PC-3 (cell line): ENCODE measurements at regions not wholly inside any gene's neighbourhood (a gene's known extent, or its start where the extent isn't known, plus 50 kb on each side); places are given as distances from the start of the nearest gene placed in this dataset.

Experiments used
- ATAC-seq: fragments of 200-7000 bp; cut with Tn5 transposase; 2 replicates; pipeline ENCODE4 v1.9.1; 2020; ENCODE audit warnings: mild to moderate bottlenecking, moderate library complexity
- BruUV-seq: library from RNA; stranded (reverse); fragments of 400-500 nt; replicated peaks from 2 replicates; lab custom pipeline; 2021; lab: Mats Ljungman, UMichigan
- CTCF ChIA-PET: fragments of 300-600 bp; sonication (Branson Sonifier 250); formaldehyde crosslinking; loops from one replicate; lab custom pipeline; 2022; ENCODE audit warnings: antibody characterized with exemption; lab: Charles Lee
- POLR2A ChIA-PET: fragments of 300-600 bp; sonication (Branson Sonifier 250); formaldehyde crosslinking; loops from one replicate; lab custom pipeline; 2022; ENCODE audit warnings: antibody characterized with exemption; ENCODE audit not compliant: unreplicated experiment; lab: Charles Lee
- DNase-seq: peaks from one replicate; pipeline ENCODE4 v3.0.0-alpha.2; 2015
- H2AFZ ChIP-seq: fragments of 300-600 bp; sonication (generic); 2 replicates; pipeline ENCODE4 v1.6.0; 2016; ENCODE audit warnings: antibody characterized with exemption, low read length
- H3F3A ChIP-seq: fragments of 300-600 bp; sonication (generic); one replicate; pipeline ENCODE4 v1.6.0; 2017; ENCODE audit warnings: antibody characterized with exemption, low read length, control low read depth, mild to moderate bottlenecking; ENCODE audit not compliant: unreplicated experiment
- H3K27ac ChIP-seq: fragments of 300-600 bp; sonication (generic); 2 replicates; pipeline ENCODE4 v1.5.1; 2016; ENCODE audit warnings: mild to moderate bottlenecking, low read length
- H3K27me3 ChIP-seq: fragments of 300-600 bp; sonication (generic); 2 replicates; pipeline ENCODE4 v1.6.1; 2016; ENCODE audit warnings: low read length, mixed read lengths
- H3K36me3 ChIP-seq: fragments of 300-600 bp; sonication (generic); 2 replicates; pipeline ENCODE4 v1.6.1; 2016; ENCODE audit warnings: low read depth, mixed run types, low read length, mixed read lengths
- H3K4me1 ChIP-seq: fragments of 300-600 bp; sonication (generic); 2 replicates; pipeline ENCODE4 v1.5.1; 2016; ENCODE audit warnings: low read length; ENCODE audit not compliant: insufficient read depth
- H3K4me2 ChIP-seq: fragments of 300-600 bp; sonication (generic); 2 replicates; pipeline ENCODE4 v1.6.0; 2016; ENCODE audit warnings: low read length
- H3K4me3 ChIP-seq: fragments of 300-600 bp; sonication (generic); 2 replicates; pipeline ENCODE4 v1.5.1; 2016; ENCODE audit warnings: mild to moderate bottlenecking, low read length, mixed read lengths
- H3K79me2 ChIP-seq: fragments of 300-600 bp; sonication (generic); 2 replicates; pipeline ENCODE4 v1.6.1; 2017; ENCODE audit warnings: low read length, mixed read lengths
- H3K9ac ChIP-seq: fragments of 300-600 bp; sonication (generic); 2 replicates; pipeline ENCODE4 v1.6.0; 2016; ENCODE audit warnings: mild to moderate bottlenecking, low read length
- H3K9me2 ChIP-seq: fragments of 300-600 bp; sonication (generic); replicated peaks from 2 replicates; pipeline ENCODE4 v1.6.1; 2016; ENCODE audit warnings: mixed run types, low read length, mixed read lengths
- H3K9me3 ChIP-seq: fragments of 300-600 bp; sonication (generic); 2 replicates; pipeline ENCODE4 v1.6.1; 2016; ENCODE audit warnings: low read length, mixed read lengths
- H4K20me1 ChIP-seq: fragments of 300-600 bp; sonication (generic); 2 replicates; pipeline ENCODE4 v1.6.1; 2016; ENCODE audit warnings: low read length, mixed read lengths
- EZH2 ChIP-seq: fragments of 300-600 bp; sonication (generic); IDR thresholded peaks from one replicate; pipeline ENCODE4 v1.6.1; 2017; ENCODE audit warnings: antibody characterized with exemption, mild to moderate bottlenecking, low read length; ENCODE audit not compliant: unreplicated experiment
- EZH2phosphoT487 ChIP-seq: fragments of 300-600 bp; sonication (generic); IDR thresholded peaks from 2 replicates; pipeline ENCODE4 v1.6.1; 2018; ENCODE audit warnings: mild to moderate bottlenecking, antibody characterized with exemption, low read length, borderline replicate concordance
- intact Hi-C: fragments of 100-400 bp; cut with micrococcal nuclease; formaldehyde crosslinking; loops from 2 replicates; pipeline ENCODE4 v1.9.0; 2023
- TF ChIP-seq, protein P1 (sequence below): fragments of 300-600 bp; sonication (generic); conservative IDR thresholded peaks from 2 replicates; pipeline ENCODE4 v1.5.1; 2017; ENCODE audit warnings: antibody characterized with exemption, low read depth, mild to moderate bottlenecking, low read length

DNA sequence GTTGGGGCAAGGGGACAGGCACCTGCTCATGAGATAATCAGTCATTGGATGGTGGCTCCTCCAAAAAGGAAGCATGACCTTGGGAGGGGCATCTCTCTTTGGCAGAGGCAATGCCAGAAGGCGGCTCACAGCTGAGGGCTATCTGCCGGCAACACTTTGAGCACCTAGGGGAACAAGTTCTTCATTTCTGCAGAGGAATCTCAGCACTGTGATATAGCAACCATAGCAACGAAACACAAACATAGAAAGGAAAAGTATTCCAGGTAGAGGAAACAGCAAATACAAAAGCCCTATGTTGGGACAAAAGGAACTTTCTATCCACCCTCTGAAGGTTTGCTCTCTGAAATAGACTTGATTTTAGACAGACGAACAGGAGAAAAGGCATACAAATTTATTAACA lies 89.1 kb upstream of the NEDD4L start:
- no peaks in the 10 kb centered on the region for H3K79me2 ChIP-seq
- DNase-seq: no peak

DNA sequence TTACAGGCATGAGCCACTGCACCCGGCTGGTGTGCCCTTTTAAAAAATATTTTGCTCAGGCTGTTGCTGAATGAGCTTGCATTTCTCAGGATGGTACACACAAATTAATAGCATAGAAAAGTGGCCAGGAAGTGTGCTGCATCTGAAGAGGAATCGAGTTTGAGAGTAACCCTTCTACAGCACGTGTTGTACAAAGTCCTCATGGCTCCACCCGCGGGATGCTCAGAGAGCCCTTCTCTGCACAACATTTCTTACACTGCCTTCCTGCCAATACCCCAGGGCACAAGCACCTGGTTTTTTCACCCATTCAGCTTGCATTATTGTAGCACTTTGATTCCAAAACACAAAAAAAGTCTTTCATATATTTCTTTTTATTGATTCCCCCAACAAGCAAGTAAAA lies 90.1 kb upstream of the NEDD4L start:
- H3K36me3 ChIP-seq: no peaks in the 10 kb centered on the region
- no peak overlapping the region for H3K4me2 ChIP-seq
- no peaks in the 10 kb centered on the region for H3K9me3 ChIP-seq
- no peak overlapping the region for H3K27ac ChIP-seq
- H3K9ac ChIP-seq: no peak overlapping the region
- ChIA-PET CTCF (no interaction called here), POLR2A (no interaction called here)
- TF ChIP-seq EZH2phosphoT487 (no peak), EZH2 (no peak)
- TF ChIP-seq, protein P1, sequence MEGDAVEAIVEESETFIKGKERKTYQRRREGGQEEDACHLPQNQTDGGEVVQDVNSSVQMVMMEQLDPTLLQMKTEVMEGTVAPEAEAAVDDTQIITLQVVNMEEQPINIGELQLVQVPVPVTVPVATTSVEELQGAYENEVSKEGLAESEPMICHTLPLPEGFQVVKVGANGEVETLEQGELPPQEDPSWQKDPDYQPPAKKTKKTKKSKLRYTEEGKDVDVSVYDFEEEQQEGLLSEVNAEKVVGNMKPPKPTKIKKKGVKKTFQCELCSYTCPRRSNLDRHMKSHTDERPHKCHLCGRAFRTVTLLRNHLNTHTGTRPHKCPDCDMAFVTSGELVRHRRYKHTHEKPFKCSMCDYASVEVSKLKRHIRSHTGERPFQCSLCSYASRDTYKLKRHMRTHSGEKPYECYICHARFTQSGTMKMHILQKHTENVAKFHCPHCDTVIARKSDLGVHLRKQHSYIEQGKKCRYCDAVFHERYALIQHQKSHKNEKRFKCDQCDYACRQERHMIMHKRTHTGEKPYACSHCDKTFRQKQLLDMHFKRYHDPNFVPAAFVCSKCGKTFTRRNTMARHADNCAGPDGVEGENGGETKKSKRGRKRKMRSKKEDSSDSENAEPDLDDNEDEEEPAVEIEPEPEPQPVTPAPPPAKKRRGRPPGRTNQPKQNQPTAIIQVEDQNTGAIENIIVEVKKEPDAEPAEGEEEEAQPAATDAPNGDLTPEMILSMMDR: no peak
- ATAC-seq (no peak), DNase-seq (no peak)
- no TSS peak for BruUV-seq
- no peaks in the 10 kb centered on the region for H3F3A ChIP-seq
- no peak overlapping the region for H2AFZ ChIP-seq
- H3K9me2 ChIP-seq: no peaks in the 10 kb centered on the region
- H3K4me3 ChIP-seq: no peak overlapping the region
- H3K27me3 ChIP-seq: no peaks in the 10 kb centered on the region
- H3K79me2 ChIP-seq: no peaks in the 10 kb centered on the region
- no peaks in the 10 kb centered on the region; the same call in 1 of the 2 replicates for H3K4me1 ChIP-seq
- H4K20me1 ChIP-seq: no peaks in the 10 kb centered on the region
- intact Hi-C loops: no loop called here

More for the DNA sequence above, 89.1 kb upstream of the NEDD4L start:
- ChIA-PET CTCF (no interaction called here), POLR2A (no interaction called here)
- no peak overlapping the region for H2AFZ ChIP-seq
- H3K27me3 ChIP-seq: no peaks in the 10 kb centered on the region
- no peaks in the 10 kb centered on the region for H3K9me2 ChIP-seq
- no peaks in the 10 kb centered on the region for H3K9me3 ChIP-seq
- no peak for ATAC-seq
- H3K4me1 ChIP-seq: no peaks in the 10 kb centered on the region; the same call in 1 of the 2 replicates
- H3F3A ChIP-seq: no peaks in the 10 kb centered on the region
- H4K20me1 ChIP-seq: no peaks in the 10 kb centered on the region
- BruUV-seq: no TSS peak
- H3K4me3 ChIP-seq: no peak overlapping the region
- TF ChIP-seq EZH2 (no peak), EZH2phosphoT487 (no peak)
- TF ChIP-seq, protein P1: no peak
- H3K4me2 ChIP-seq: no peak overlapping the region
- no peak overlapping the region for H3K9ac ChIP-seq
- no peak overlapping the region for H3K27ac ChIP-seq
- intact Hi-C loops: no loop called here
- no peaks in the 10 kb centered on the region for H3K36me3 ChIP-seq

GRCh38 chr18:57951999-57952774 lies 91.8 kb upstream of the NEDD4L start:
- Histone ChIP-seq H3K9ac (no peak overlapping the region), H3F3A (no peaks in the 10 kb centered on the region), H3K4me1 (no peaks in the 10 kb centered on the region; the same call in 1 of the 2 replicates), H3K4me2 (no peak overlapping the region), H3K9me3 (no peaks in the 10 kb centered on the region), H2AFZ (no peak overlapping the region), H4K20me1 (no peaks in the 10 kb centered on the region), H3K36me3 (no peaks in the 10 kb centered on the region), H3K9me2 (no peaks in the 10 kb centered on the region), H3K79me2 (no peaks in the 10 kb centered on the region), H3K4me3 (no peak overlapping the region), H3K27me3 (no peaks in the 10 kb centered on the region), H3K27ac (no peak overlapping the region)
- CTCF ChIA-PET: no interaction called here
- no TSS peak for BruUV-seq
- TF ChIP-seq, protein P1: no peak
- TF ChIP-seq EZH2: no peak
- TF ChIP-seq EZH2phosphoT487: no peak
- POLR2A ChIA-PET: no interaction called here
- intact Hi-C loops: no loop called here
- ATAC-seq (no peak), DNase-seq (no peak)
